CD4-positive, alpha-beta T cell (primary cell): ENCODE measurements at regions not wholly inside any gene's neighbourhood (a gene's known extent, or its start where the extent isn't known, plus 50 kb on each side); places are given as distances from the start of the nearest gene placed in this dataset.

Source experiments
- ATAC-seq: fragments of 200-7000 bp; cut with Tn5 transposase; one replicate; pipeline ENCODE4 v1.10.0; 2022; ENCODE audit warnings: mild to moderate bottlenecking; ENCODE audit not compliant: poor library complexity
- CTCF ChIA-PET: fragments of 350-600 bp; sonication (Branson Sonifier 250); formaldehyde crosslinking; loops from one replicate; lab custom pipeline; 2021; ENCODE audit warnings: antibody characterized with exemption, inconsistent platforms; lab: Charles Lee
- POLR2A ChIA-PET: fragments of 350-600 bp; sonication (Branson Sonifier 250); formaldehyde crosslinking; loops from one replicate; lab custom pipeline; 2021; ENCODE audit warnings: antibody characterized with exemption, inconsistent platforms; lab: Charles Lee
- DNase-seq, 14 experiments: peaks; one replicate each; pipeline ENCODE4 v3.0.0-alpha.2; 2013 to 2020; ENCODE audit warnings: mixed read lengths in 2 of 14
- H3K27ac ChIP-seq, 2 donors: one replicate each; pipeline versions ENCODE4 v1.5.1 to v1.7.0; 2013; ENCODE audit warnings: low read length in 2 of 2, low read depth in 1 of 2, mild to moderate bottlenecking in 1 of 2
- H3K27me3 ChIP-seq, 2 experiments: 1 replicate in 1 of 2; 2 replicates in 1 of 2; pipeline versions ENCODE4 v1.6.1 to v1.7.0; 2013; ENCODE audit warnings: low read length in 2 of 2, control low read depth in 1 of 2, mild to moderate bottlenecking in 1 of 2, moderate library complexity in 1 of 2; ENCODE audit not compliant: insufficient read depth in 2 of 2, control insufficient read depth in 1 of 2
- H3K36me3 ChIP-seq: one replicate; pipeline ENCODE4 v1.6.1; 2013; ENCODE audit warnings: low read length, control low read depth; ENCODE audit not compliant: insufficient read depth
- H3K4me1 ChIP-seq: one replicate; pipeline ENCODE4 v1.6.1; 2013; ENCODE audit warnings: low read length, control low read depth; ENCODE audit not compliant: insufficient read depth
- H3K4me3 ChIP-seq: one replicate; pipeline ENCODE4 v1.5.1; 2013; ENCODE audit warnings: mild to moderate bottlenecking, low read length, moderate library complexity
- H3K9me3 ChIP-seq, 2 experiments: 1 replicate in 1 of 2; 2 replicates in 1 of 2; pipeline versions ENCODE4 v1.6.1 to v1.7.0; 2013; ENCODE audit warnings: low read length in 2 of 2, mild to moderate bottlenecking in 2 of 2, control low read depth in 1 of 2, moderate library complexity in 1 of 2; ENCODE audit not compliant: control insufficient read depth in 1 of 2, insufficient read depth in 1 of 2
- H3K27ac Mint-ChIP-seq: one replicate; pipeline ENCODE4 v1.8.0; 2020; ENCODE audit warnings: mixed read lengths
- H3K27me3 Mint-ChIP-seq: one replicate; pipeline ENCODE4 v1.8.0; 2021; ENCODE audit warnings: mixed read lengths
- H3K36me3 Mint-ChIP-seq: one replicate; pipeline ENCODE4 v1.8.0; 2021; ENCODE audit warnings: low read depth, mixed read lengths
- H3K4me1 Mint-ChIP-seq: one replicate; pipeline ENCODE4 v1.8.0; 2021; ENCODE audit warnings: low read depth, mixed read lengths
- H3K4me3 Mint-ChIP-seq: one replicate; pipeline ENCODE4 v1.8.0; 2020; ENCODE audit warnings: mild to moderate bottlenecking, mixed read lengths
- H3K9me3 Mint-ChIP-seq: one replicate; pipeline ENCODE4 v1.8.0; 2020; ENCODE audit warnings: mixed read lengths
- CTCF ChIP-seq: fragments of 200-600 bp; IDR thresholded peaks from one replicate; pipeline ENCODE4 v1.8.0; 2022; ENCODE audit warnings: antibody characterized with exemption, mild to moderate bottlenecking
- intact Hi-C, 2 experiments: fragments of 100-400 bp; cut with DNase I in 1 of 2; cut with micrococcal nuclease in 1 of 2; formaldehyde crosslinking; loops; one replicate each; pipeline versions ENCODE4 v1.15.1 to v1.9.0; 2023 to 2025; cut with DNase I, micrococcal nuclease

- Histone ChIP-seq H3K4me3 (no peak overlapping the region), H3K27me3 (no peaks in the 10 kb centered on the region), H3K27ac (no peak overlapping the region), H3K4me1 (no peaks in the 10 kb centered on the region), H3K9me3 (peaks cover 0 to 6% of the 10 kb centered on the region in 2 experiments), H3K36me3 (no peaks in the 10 kb centered on the region)
- no peak for DNase-seq
- Mint-ChIP-seq H3K27ac (no peak overlapping the region), H3K27me3 (no peaks in the 10 kb centered on the region), H3K9me3 (peaks cover 7% of the 10 kb centered on the region), H3K36me3 (no peaks in the 10 kb centered on the region), H3K4me1 (no peaks in the 10 kb centered on the region), H3K4me3 (no peak overlapping the region)
- intact Hi-C loops, result no loop called here
- POLR2A ChIA-PET, result no interaction called here
- ATAC-seq, result no peak
- TF ChIP-seq CTCF, result no peak
- CTCF ChIA-PET, result no interaction called here
Observed at GRCh38 chr18:30743033-30743432, 299.5 kb downstream of the DSC3 start.

DNA sequence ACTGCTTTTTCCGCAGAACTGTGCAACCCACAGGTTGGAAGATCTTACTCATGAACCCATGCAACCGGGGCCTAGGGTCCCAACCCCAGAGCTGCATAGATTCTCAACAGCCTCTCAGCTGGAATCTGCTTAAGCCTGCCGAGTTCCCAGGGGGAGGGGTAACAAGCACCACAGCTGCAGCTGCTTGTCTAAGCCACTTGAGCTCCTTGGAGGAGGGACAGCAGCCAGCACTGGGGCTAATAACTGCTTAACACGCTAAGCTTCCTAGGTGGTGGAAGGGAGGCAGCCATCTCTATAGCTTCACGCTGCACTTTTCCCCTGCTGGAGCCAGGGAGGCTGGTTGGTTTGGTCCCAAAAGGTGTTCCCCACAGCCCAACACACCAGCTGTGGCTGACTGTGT lies 311.6 kb downstream of the DSC3 start:
- no peak for DNase-seq
- Histone ChIP-seq H3K27ac (no peak overlapping the region), H3K9me3 (peaks cover 0 to 11% of the 10 kb centered on the region in 2 experiments), H3K4me3 (no peak overlapping the region), H3K4me1 (no peaks in the 10 kb centered on the region), H3K27me3 (no peaks in the 10 kb centered on the region), H3K36me3 (no peaks in the 10 kb centered on the region)
- intact Hi-C loops, result no loop called here
- Mint-ChIP-seq H3K4me1 (no peaks in the 10 kb centered on the region), H3K4me3 (no peak overlapping the region), H3K36me3 (no peaks in the 10 kb centered on the region), H3K27ac (no peak overlapping the region), H3K27me3 (no peaks in the 10 kb centered on the region), H3K9me3 (peaks cover 10% of the 10 kb centered on the region)
- no peak for ATAC-seq
- ChIA-PET CTCF (no interaction called here), POLR2A (no interaction called here)
- no peak for TF ChIP-seq CTCF

GRCh38 chr18:30727849-30728248 lies 314.7 kb downstream of the DSC3 start:
- ChIA-PET CTCF (interaction anchor here (0.5 kb wide), 1 partner anchor 42 kb away, joined by 3 read pairs; no protein-coding TSS in a partner anchor), POLR2A (no interaction called here)
- Mint-ChIP-seq H3K27me3 (no peaks in the 10 kb centered on the region), H3K4me3 (no peak overlapping the region), H3K9me3 (peaks cover 3% of the 10 kb centered on the region), H3K27ac (no peak overlapping the region), H3K4me1 (no peaks in the 10 kb centered on the region), H3K36me3 (no peaks in the 10 kb centered on the region)
- H3K27ac ChIP-seq, result no peak overlapping the region
- ATAC-seq (no peak), DNase-seq (no peak)
- no peaks in the 10 kb centered on the region for H3K27me3 ChIP-seq
- no peak overlapping the region for H3K4me3 ChIP-seq
- TF ChIP-seq CTCF, result no peak
- H3K9me3 ChIP-seq, result peaks cover 3 to 11% of the 10 kb centered on the region in 2 experiments
- H3K36me3 ChIP-seq, result no peaks in the 10 kb centered on the region
- intact Hi-C loops, result no loop called here
- H3K4me1 ChIP-seq, result no peaks in the 10 kb centered on the region
